ENCODE measurements at regions not wholly inside any gene's neighbourhood (a gene's known extent, or its start where the extent isn't known, plus 50 kb on each side); places are given as distances from the start of the nearest gene placed in this dataset.
A peak's percentile ranks its signal among the peaks of the same experiment; 100 is the strongest.
"Not testable (repeated sequence)": the region's sequence is repeated elsewhere in the genome, so short reads cannot be mapped to it uniquely, and the experiment has no call there.

DNA sequence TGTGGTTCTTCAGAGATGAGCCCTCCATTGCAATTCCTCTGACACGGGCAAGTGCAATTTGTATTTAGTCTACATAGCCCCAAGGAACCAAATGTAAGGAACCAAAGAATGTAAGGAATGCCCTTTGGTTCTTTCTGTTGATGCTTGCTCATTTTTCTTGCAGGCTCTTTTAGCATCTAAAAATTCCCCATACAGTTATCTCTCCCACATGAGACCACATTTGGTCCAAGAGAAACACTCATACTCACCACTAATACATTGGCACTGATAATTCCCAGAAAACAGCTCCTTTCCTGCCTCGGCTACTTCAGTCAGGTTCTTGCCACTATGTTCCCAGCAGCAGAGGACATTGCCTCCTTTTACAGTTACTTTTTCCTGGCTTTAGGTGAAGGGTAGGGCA is 332.6 kb downstream of the AEBP2 start:
- peak; percentile 94 for DNase-seq (ENCODE audit: low read depth, low spot score)

- no peak for DNase-seq (ENCODE audit: low read depth, low spot score)
Observed at GRCh38 chr12:19772776-19773175, 333.5 kb downstream of the AEBP2 start.

- DNase-seq (ENCODE audit: low read depth, low spot score) = no peak
Observed at GRCh38 chr12:19775241-19775640, 335.9 kb downstream of the AEBP2 start.

- DNase-seq (ENCODE audit: low read depth, low spot score) = not testable (repeated sequence)
Observed at GRCh38 chr12:19775976-19776375, 336.7 kb downstream of the AEBP2 start.

GRCh38 chr12:19778172-19778571 is 338.9 kb downstream of the AEBP2 start:
- peak; percentile 61 for DNase-seq (ENCODE audit: low read depth, low spot score)

DNA sequence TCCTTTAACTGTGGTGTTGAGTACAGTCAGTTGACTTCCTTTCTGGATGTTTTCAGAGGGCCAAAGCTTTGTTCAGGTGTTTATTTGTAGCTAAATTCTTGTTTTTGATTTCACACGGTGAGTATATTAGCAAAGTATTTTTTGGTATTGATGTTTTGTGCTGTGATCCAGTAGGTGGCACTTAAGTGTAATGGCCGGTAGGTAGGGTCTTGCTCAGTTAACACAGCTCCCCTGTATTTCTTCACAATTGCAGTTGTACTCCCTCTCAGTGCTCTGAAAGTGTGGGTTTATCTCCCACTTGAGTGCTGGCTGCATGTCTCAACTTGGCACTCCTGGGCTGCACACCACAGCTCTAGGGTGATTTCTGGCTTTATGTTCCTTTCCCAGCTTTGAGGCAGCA is 339.5 kb downstream of the AEBP2 start:
- peak; percentile 47 for DNase-seq (ENCODE audit: low read depth, low spot score)

DNA sequence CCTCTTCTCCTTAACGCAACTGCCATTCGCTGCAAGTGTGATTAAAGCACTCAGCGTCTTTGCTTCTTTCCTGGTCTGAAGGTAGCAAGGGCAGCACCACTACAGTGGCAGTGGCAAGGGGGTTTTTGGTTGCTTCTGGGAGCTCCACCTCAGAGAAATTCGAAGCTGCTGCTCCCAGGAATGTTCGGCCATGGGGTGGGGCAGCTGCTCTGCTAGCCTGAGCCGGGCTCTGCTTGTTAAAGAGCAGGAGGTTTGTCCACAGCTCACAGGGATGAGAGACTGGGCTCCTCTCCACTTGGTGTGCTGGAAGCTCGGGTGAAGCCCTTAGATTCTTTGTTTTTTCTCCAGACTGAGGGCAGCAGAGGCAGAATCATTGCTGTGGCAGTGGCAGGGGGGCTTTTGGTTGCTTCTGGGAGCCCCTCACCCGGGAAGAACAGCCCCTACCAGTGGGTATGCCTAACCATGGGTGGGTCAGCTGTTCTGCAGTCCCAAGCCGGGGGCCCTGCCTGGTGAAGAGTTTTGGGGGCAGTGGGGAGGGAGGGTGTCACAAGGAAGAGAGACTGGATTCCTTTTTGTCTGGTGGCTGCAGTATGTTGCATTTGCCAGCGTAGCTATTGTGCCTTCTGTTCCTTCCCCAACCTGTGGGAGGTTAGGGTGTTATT is 340.2 kb downstream of the AEBP2 start:
- DNase-seq (ENCODE audit: low read depth, low spot score) = peak; percentile 77

GRCh38 chr12:19780460-19780859 is 341.2 kb downstream of the AEBP2 start:
- DNase-seq (ENCODE audit: low read depth, low spot score) = no peak

DNA sequence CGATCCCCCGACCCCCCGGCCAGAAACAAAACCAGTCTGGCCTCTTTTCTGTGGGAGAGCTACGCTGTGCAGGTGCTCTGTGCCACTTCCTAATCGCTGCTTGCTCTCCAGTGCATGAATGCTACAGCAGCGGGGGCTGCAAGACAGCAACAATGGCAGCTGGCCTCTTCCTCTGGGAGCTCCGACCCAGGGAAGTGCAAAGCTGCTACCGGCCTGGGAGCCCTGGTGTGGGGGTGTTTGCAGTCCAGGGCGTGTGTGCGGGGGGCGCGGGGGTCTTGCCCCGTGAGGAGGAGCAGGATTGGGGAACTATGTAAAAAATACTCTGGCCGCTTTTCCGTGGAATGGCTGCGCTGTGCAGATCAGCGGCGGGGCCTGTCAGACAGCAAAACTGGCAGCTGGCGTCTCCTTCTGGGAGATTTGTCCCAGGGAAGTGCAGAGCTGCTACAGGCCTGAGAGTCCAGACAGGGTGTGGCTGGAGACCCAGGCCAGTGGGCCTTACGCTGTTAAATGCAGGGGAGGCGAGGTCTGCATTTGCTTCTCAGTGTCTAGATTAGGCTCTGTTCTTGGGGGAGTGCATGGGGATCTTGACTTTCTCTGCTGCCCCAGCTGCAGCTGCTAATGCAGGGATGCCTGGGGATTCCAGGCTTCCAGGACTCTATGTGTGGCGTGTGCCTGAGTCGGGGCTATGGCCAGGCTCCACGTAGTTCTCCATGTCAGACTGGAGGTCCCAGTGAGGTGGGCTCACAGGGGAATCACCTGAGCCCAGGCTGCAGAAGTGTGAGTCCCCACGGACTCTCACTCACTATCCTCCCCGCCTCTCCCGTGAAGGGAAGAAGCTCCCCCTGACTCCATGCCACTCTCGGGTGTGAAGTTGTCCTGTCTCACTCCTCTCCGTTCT is 344.5 kb downstream of the AEBP2 start:
- DNase-seq (ENCODE audit: low read depth, low spot score) = no peak

GRCh38 chr12:19792028-19792427 is 352.7 kb downstream of the AEBP2 start:
- DNase-seq (ENCODE audit: low read depth, low spot score) = no peak

DNA sequence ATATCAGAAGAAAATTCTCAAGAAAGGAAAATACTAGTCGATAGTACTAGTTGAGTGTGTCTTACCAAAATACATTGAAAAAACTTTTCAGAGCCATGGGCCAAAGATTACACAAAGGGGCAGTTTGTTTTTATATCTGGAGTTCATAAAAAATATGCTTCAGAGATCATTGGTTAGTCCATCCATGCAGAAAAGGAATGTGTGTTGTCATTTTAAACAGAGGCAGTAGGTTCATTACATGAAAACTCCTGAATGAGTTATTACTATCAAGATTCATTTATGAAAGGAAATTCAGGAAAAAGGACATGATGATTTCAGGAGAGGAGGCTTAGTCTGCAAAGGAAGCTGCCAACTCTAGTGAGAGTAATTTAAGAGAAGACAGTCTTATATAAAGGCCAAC is 354.8 kb downstream of the AEBP2 start:
- DNase-seq (ENCODE audit: low read depth, low spot score) = peak; percentile 43

- peak; percentile 85 for DNase-seq (ENCODE audit: low read depth, low spot score)
Observed at GRCh38 chr12:19799216-19799615, 359.9 kb downstream of the AEBP2 start.

DNA sequence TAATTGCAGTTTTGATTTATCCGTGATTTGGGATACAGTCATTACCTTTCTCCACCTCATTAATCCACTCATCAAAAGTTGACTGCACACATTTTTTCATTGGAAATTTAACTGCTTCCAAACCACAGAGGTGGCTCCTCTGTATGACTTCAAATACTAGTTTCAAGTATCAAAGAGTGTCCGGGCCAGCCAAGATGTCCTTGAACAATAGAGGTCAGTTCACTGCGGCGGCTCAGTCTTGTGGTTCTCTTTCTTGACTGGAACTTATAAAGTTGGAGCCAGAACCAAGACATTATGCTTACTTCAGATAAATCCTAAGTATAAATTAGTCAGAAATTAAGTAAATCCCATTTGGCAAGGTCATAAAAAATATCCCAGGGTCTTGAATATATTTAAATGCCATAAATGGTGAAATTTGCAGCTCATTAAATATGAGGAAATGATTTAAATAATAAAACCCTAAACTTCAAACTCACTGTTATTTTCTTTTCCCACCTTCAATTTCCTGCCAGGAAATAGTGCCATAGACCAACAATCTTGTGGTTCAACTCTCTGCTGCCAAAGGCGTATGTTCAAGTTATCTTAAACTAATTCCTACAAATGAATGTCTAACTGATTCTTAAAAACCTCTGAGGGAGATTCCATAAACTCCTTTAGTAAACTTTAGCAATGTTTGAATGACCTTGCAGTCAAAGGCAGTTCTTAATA is 360.8 kb downstream of the AEBP2 start:
- peak; percentile 91 for DNase-seq (ENCODE audit: low read depth, low spot score)

DNA sequence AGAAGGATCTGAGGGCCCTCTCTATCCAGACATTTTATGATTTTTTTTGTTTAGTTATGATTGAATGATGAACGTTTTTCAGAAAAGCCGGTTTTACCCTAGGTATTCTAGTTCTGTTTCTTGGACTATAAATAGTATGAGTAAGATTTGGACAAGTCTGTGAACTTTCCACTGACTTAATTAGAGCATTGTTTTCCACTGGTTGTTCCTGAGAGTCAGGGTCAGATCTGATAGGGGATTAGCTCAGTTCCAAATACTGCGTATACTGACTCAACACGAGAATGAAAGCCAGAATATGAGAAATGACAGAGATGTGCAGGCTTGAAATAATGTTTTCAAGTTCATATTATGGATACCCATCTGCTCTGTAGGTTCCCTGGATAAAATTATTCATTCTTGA is 361.6 kb downstream of the AEBP2 start:
- peak; percentile 64 for DNase-seq (ENCODE audit: low read depth, low spot score)

- peak; percentile 3 for DNase-seq (ENCODE audit: low read depth, low spot score)
Observed at GRCh38 chr12:19801941-19802340, 362.6 kb downstream of the AEBP2 start.

- no peak for DNase-seq (ENCODE audit: low read depth, low spot score)
Observed at GRCh38 chr12:19802915-19803314, 363.6 kb downstream of the AEBP2 start.

DNA sequence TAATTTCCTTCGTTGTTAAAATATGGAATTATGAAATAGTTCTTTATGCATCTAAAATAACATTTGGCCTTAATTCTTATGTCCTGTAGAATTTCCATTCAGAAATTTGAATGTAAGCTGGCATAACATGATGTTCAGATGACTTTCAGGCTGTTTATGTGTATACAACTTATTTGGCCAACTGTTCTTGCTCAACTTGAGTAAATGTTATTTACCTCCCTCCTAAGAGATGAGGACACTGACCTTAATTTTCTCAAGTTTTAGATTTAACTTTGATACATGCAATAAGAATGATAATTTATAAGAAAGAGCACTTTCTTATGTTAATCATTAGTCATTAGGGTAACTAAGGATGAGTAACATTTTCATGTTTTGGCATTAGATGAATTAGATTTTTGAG is 365.4 kb downstream of the AEBP2 start:
- no peak for DNase-seq (ENCODE audit: low read depth, low spot score)

DNA sequence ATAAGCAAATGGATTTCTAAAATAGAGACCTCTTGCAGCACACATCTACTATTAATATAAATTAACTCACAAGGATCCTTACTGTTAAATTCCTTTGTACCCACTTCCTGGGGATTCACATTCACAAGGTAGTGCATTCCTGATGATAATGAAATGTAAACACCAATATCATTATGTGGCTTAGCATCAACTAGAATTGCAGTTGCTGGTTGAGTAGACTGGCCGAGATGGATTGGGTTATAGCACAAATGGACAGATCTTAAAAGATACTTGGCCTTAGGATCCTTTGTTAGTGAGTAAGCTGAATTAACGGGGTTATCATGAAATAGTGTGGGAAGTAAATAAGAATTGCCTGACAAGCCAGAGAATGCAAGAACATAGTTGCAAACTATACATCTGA is 369.1 kb downstream of the AEBP2 start:
- no peak for DNase-seq (ENCODE audit: low read depth, low spot score)

GRCh38 chr12:19810213-19810612 is 370.9 kb downstream of the AEBP2 start:
- no peak for DNase-seq (ENCODE audit: low read depth, low spot score)

DNA sequence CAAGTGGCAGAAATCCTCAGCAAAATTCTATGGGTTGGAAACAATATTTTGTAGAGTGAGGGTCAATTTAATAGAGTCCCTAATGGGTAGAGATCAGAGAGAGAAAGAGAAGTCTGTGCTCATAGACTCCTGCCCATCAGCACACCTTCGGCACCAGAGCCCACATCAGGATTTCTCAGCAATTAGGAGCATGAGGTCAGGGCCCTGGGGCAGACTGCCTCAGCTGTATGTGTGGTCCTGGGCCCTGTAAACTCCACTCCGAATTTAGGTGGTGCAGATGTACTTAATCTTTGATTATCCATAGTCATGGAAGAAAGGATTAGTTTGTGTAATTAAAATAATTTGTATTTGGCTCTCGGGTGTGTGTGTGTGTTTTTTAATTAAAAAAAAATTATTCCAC is 372.6 kb downstream of the AEBP2 start:
- no peak for DNase-seq (ENCODE audit: low read depth, low spot score)

GRCh38 chr12:19819231-19819630 is 379.9 kb downstream of the AEBP2 start:
- DNase-seq (ENCODE audit: low read depth, low spot score) = no peak

DNA sequence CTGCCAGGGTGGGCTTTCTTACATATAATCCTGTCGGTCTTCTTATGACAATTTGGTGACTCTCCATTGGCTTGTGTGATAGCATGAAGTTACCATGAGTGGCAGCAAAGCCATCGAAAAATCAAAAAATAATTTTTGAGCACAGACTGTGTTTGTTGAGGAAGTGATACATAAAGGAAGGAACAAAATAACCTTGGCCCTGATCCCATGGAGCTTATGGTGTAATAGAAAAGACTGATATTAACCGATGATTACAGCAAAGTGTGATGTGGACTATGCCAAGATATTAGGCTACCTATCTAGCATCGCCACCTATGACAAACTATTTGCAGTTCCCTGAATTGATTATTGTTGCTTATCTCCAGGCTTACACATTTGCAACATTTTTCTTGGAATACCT is 383.2 kb downstream of the AEBP2 start:
- DNase-seq (ENCODE audit: low read depth, low spot score) = no peak
